ENCODE measurements at regions not wholly inside any gene's neighbourhood (a gene's known extent, or its start where the extent isn't known, plus 50 kb on each side); places are given as distances from the start of the nearest gene placed in this dataset.

DNA sequence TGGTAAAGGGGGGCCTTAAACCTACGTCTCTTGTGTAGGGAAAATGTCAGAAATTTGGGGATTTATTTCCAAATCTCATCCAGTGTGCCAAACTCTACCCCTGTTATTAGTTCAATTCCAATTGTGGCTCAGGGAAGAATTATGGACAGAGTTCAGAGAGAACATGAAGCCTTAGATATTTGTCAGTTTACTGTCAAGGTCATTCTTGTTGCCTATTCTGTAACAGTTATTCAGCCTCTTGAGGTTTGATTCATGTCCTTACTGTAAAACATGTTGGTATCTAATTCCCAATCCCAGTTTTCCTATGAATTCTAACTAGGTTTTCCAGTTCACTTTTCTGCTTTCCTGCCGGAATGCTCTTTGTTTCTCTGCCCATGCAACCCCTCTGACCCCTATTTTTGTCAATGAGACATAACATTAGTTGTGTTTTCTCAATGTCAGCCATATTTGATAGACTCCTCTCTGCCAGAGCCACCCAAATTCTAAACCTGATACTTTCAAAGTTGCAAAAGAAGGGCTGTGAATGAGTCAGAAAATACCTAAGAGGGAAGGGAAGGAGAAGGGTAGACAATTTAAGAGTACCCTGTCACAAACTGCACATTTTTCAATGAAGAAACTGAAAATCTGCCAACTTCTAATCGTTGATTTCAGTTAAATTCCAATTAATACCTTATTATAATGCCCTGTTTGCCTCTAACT lies 52.4 kb downstream of the ATOSA start:
- H2AK5ac ChIP-seq (ENCODE audit: low read length): no peak overlapping the region
- no peak overlapping the region for H3K4ac ChIP-seq (ENCODE audit: low read depth, low read length)
- no CpG with 5 or more reads among the region's 3 CpGs for WGBS (ENCODE audit: extremely low coverage, insufficient coverage, insufficient read length)
- H3K4me1 ChIP-seq (ENCODE audit: control insufficient read depth in 1 of 2, insufficient read depth in 2 of 2, low read length in 2 of 2): no peaks in the 10 kb centered on the region
- H3K4me3 ChIP-seq (ENCODE audit: low read depth, low read length): no peak overlapping the region
- H3K18ac ChIP-seq (ENCODE audit: low read length): no peak overlapping the region
- H3K9me3 ChIP-seq (ENCODE audit: insufficient read depth, low read depth, low read length): no peaks in the 10 kb centered on the region
- no peak overlapping the region for H2AFZ ChIP-seq (ENCODE audit: insufficient read depth, low read length, poor library complexity)
- H3K9ac ChIP-seq (ENCODE audit: low read length): no peak overlapping the region
- H3K27me3 ChIP-seq (ENCODE audit: insufficient read depth, low read length): no peaks in the 10 kb centered on the region
- no peak overlapping the region for H3K23ac ChIP-seq (ENCODE audit: low read length)
- H3K36me3 ChIP-seq (ENCODE audit: control insufficient read depth in 1 of 2, insufficient read depth in 2 of 2, low read length in 2 of 2): no peaks in the 10 kb centered on the region
- H2BK5ac ChIP-seq (ENCODE audit: low read depth, low read length, poor library complexity): no peak overlapping the region
- no peak overlapping the region for H3K27ac ChIP-seq (ENCODE audit: low read depth, low read length)
- H2BK120ac ChIP-seq (ENCODE audit: insufficient read depth, low read length, poor library complexity): no peak overlapping the region
- H3K4me2 ChIP-seq (ENCODE audit: low read length): no peak overlapping the region
- no peak overlapping the region for H4K12ac ChIP-seq (ENCODE audit: low read depth, low read length)
- no peaks in the 10 kb centered on the region for H3K79me2 ChIP-seq (ENCODE audit: control insufficient read depth, insufficient read depth, low read length, poor library complexity)
- no peak overlapping the region for H3K14ac ChIP-seq (ENCODE audit: low read length)
- no peak overlapping the region for H4K91ac ChIP-seq (ENCODE audit: low read depth, low read length)
- H4K8ac ChIP-seq (ENCODE audit: low read depth, low read length): no peak overlapping the region
- peak in 1 of 2 donors; percentile 5 for DNase-seq
- no peaks in the 10 kb centered on the region for H3K79me1 ChIP-seq (ENCODE audit: low read length)
- no peak overlapping the region for H2BK12ac ChIP-seq (ENCODE audit: low read length)

DNA sequence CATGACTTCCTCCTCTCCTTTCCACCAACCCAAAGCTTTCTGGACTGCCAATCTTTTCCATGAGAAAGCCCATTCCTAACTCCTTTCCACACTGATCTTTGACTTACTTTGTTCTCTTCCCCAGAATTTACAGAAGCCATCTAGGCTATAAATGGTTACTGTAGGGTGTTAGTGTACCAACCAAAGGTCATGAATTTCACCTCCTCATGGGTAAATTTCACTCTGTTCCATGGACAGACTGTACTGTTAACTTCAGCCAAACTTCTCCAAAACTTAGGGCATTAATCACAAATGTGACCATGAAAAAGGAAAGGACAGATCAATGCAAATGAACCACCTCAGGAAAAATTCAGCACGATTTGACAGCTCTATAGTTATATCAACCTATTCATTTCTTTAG lies 54.9 kb downstream of the ATOSA start:
- Histone ChIP-seq H2AFZ (ENCODE audit: insufficient read depth, low read length, poor library complexity) (no peak overlapping the region), H3K9me3 (ENCODE audit: insufficient read depth, low read depth, low read length) (no peaks in the 10 kb centered on the region), H3K23ac (ENCODE audit: low read length) (no peak overlapping the region), H3K4me2 (ENCODE audit: low read length) (no peak overlapping the region), H3K79me1 (ENCODE audit: low read length) (no peaks in the 10 kb centered on the region), H4K12ac (ENCODE audit: low read depth, low read length) (no peak overlapping the region), H2BK5ac (ENCODE audit: low read depth, low read length, poor library complexity) (no peak overlapping the region), H3K4ac (ENCODE audit: low read depth, low read length) (no peak overlapping the region), H2BK120ac (ENCODE audit: insufficient read depth, low read length, poor library complexity) (no peak overlapping the region), H3K79me2 (ENCODE audit: control insufficient read depth, insufficient read depth, low read length, poor library complexity) (no peaks in the 10 kb centered on the region), H3K27me3 (ENCODE audit: insufficient read depth, low read length) (no peaks in the 10 kb centered on the region), H3K18ac (ENCODE audit: low read length) (no peak overlapping the region), H3K9ac (ENCODE audit: low read length) (no peak overlapping the region), H4K8ac (ENCODE audit: low read depth, low read length) (no peak overlapping the region), H3K14ac (ENCODE audit: low read length) (no peak overlapping the region), H2AK5ac (ENCODE audit: low read length) (no peak overlapping the region), H3K36me3 (ENCODE audit: control insufficient read depth in 1 of 2, insufficient read depth in 2 of 2, low read length in 2 of 2) (peaks cover 0 to 2% of the 10 kb centered on the region in 2 experiments), H4K91ac (ENCODE audit: low read depth, low read length) (no peak overlapping the region), H3K27ac (ENCODE audit: low read depth, low read length) (no peak overlapping the region), H2BK12ac (ENCODE audit: low read length) (no peak overlapping the region), H3K4me3 (ENCODE audit: low read depth, low read length) (no peak overlapping the region), H3K4me1 (ENCODE audit: control insufficient read depth in 1 of 2, insufficient read depth in 2 of 2, low read length in 2 of 2) (no peaks in the 10 kb centered on the region)
- no CpG with 5 or more reads among the region's 1 CpG for WGBS (ENCODE audit: extremely low coverage, insufficient coverage, insufficient read length)
- no peak for DNase-seq

DNA sequence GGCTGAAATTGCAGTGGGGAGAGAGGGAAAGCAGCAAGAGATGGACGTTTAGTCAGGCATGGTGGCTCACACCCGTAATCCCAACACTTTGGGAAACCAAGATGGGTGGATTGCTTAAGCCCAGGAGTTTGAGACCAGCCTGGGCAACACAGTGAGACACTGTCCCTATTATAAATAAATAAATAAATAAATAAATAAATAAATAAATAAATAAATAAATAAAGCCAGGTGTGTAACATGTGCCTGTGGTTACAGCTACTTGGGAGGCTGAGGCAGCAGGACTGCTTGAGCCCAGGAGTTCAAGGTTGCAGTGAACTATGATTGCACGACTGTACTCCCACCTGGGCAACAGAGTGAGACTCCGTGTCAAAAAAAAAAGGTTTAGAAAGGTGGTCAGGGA lies 54.0 kb upstream of the ARPP19 start:
- H2AFZ ChIP-seq (ENCODE audit: insufficient read depth, low read length, poor library complexity): no peak overlapping the region
- H4K8ac ChIP-seq (ENCODE audit: low read depth, low read length): no peak overlapping the region
- H3K4me2 ChIP-seq (ENCODE audit: low read length): no peak overlapping the region
- whole genome bisulfite sequencing (ENCODE audit: extremely low coverage, insufficient coverage, insufficient read length): no CpG with 5 or more reads among the region's 4 CpGs
- no peak overlapping the region for H3K18ac ChIP-seq (ENCODE audit: low read length)
- H3K4ac ChIP-seq (ENCODE audit: low read depth, low read length): no peak overlapping the region
- no peak overlapping the region for H2AK5ac ChIP-seq (ENCODE audit: low read length)
- no peaks in the 10 kb centered on the region for H3K9me3 ChIP-seq (ENCODE audit: insufficient read depth, low read depth, low read length)
- peaks cover 0 to 2% of the 10 kb centered on the region in 2 experiments for H3K36me3 ChIP-seq (ENCODE audit: control insufficient read depth in 1 of 2, insufficient read depth in 2 of 2, low read length in 2 of 2)
- H3K27ac ChIP-seq (ENCODE audit: low read depth, low read length): no peak overlapping the region
- no peak overlapping the region for H2BK120ac ChIP-seq (ENCODE audit: insufficient read depth, low read length, poor library complexity)
- H3K27me3 ChIP-seq (ENCODE audit: insufficient read depth, low read length): no peaks in the 10 kb centered on the region
- no peak overlapping the region for H3K14ac ChIP-seq (ENCODE audit: low read length)
- H2BK5ac ChIP-seq (ENCODE audit: low read depth, low read length, poor library complexity): no peak overlapping the region
- no peak for DNase-seq
- no peak overlapping the region for H2BK12ac ChIP-seq (ENCODE audit: low read length)
- H4K12ac ChIP-seq (ENCODE audit: low read depth, low read length): no peak overlapping the region
- H3K4me1 ChIP-seq (ENCODE audit: control insufficient read depth in 1 of 2, insufficient read depth in 2 of 2, low read length in 2 of 2): no peaks in the 10 kb centered on the region
- no peak overlapping the region for H4K91ac ChIP-seq (ENCODE audit: low read depth, low read length)
- H3K4me3 ChIP-seq (ENCODE audit: low read depth, low read length): no peak overlapping the region
- no peaks in the 10 kb centered on the region for H3K79me1 ChIP-seq (ENCODE audit: low read length)
- no peak overlapping the region for H3K9ac ChIP-seq (ENCODE audit: low read length)
- H3K23ac ChIP-seq (ENCODE audit: low read length): no peak overlapping the region
- H3K79me2 ChIP-seq (ENCODE audit: control insufficient read depth, insufficient read depth, low read length, poor library complexity): no peaks in the 10 kb centered on the region

DNA sequence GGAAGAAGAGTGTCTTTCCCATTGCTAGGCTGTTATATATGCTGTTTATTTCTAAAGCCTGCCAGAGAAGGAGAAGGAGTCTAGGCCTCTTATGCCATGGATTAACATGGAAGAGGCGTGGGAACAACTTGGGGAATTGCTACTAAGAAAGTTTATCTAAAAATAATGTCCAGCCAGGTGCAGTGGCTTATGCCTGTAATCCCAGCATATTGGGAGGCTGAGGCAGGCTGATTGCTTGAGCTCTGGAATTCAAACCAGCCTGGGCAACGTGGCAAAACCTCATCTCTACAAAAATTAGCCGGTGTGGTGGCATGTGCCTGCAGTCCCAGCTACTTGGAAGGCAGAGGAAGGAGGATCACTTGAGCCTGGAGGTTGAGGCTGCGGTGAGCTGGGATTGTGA lies 51.7 kb upstream of the ARPP19 start:
- no peak overlapping the region for H3K4me3 ChIP-seq (ENCODE audit: low read depth, low read length)
- DNase-seq: no peak
- no peak overlapping the region for H3K4me2 ChIP-seq (ENCODE audit: low read length)
- no peak overlapping the region for H2AFZ ChIP-seq (ENCODE audit: insufficient read depth, low read length, poor library complexity)
- H3K27me3 ChIP-seq (ENCODE audit: insufficient read depth, low read length): no peaks in the 10 kb centered on the region
- H2AK5ac ChIP-seq (ENCODE audit: low read length): no peak overlapping the region
- no peak overlapping the region for H3K4ac ChIP-seq (ENCODE audit: low read depth, low read length)
- H3K14ac ChIP-seq (ENCODE audit: low read length): no peak overlapping the region
- no peak overlapping the region for H3K18ac ChIP-seq (ENCODE audit: low read length)
- H3K27ac ChIP-seq (ENCODE audit: low read depth, low read length): no peak overlapping the region
- no peak overlapping the region for H2BK12ac ChIP-seq (ENCODE audit: low read length)
- no peak overlapping the region for H2BK5ac ChIP-seq (ENCODE audit: low read depth, low read length, poor library complexity)
- H4K8ac ChIP-seq (ENCODE audit: low read depth, low read length): no peak overlapping the region
- no peak overlapping the region for H3K9ac ChIP-seq (ENCODE audit: low read length)
- H3K23ac ChIP-seq (ENCODE audit: low read length): no peak overlapping the region
- H4K12ac ChIP-seq (ENCODE audit: low read depth, low read length): no peak overlapping the region
- WGBS (ENCODE audit: extremely low coverage, insufficient coverage, insufficient read length): no CpG with 5 or more reads among the region's 4 CpGs
- no peaks in the 10 kb centered on the region for H3K79me2 ChIP-seq (ENCODE audit: control insufficient read depth, insufficient read depth, low read length, poor library complexity)
- no peak overlapping the region for H4K91ac ChIP-seq (ENCODE audit: low read depth, low read length)
- H3K79me1 ChIP-seq (ENCODE audit: low read length): no peaks in the 10 kb centered on the region
- H3K9me3 ChIP-seq (ENCODE audit: insufficient read depth, low read depth, low read length): no peaks in the 10 kb centered on the region
- H2BK120ac ChIP-seq (ENCODE audit: insufficient read depth, low read length, poor library complexity): no peak overlapping the region
- H3K4me1 ChIP-seq (ENCODE audit: control insufficient read depth in 1 of 2, insufficient read depth in 2 of 2, low read length in 2 of 2): no peaks in the 10 kb centered on the region
- peaks cover 0 to 2% of the 10 kb centered on the region in 2 experiments for H3K36me3 ChIP-seq (ENCODE audit: control insufficient read depth in 1 of 2, insufficient read depth in 2 of 2, low read length in 2 of 2)
